ENCODE measurements at regions not wholly inside any gene's neighbourhood (a gene's known extent, or its start where the extent isn't known, plus 50 kb on each side); places are given as distances from the start of the nearest gene placed in this dataset.

DNA sequence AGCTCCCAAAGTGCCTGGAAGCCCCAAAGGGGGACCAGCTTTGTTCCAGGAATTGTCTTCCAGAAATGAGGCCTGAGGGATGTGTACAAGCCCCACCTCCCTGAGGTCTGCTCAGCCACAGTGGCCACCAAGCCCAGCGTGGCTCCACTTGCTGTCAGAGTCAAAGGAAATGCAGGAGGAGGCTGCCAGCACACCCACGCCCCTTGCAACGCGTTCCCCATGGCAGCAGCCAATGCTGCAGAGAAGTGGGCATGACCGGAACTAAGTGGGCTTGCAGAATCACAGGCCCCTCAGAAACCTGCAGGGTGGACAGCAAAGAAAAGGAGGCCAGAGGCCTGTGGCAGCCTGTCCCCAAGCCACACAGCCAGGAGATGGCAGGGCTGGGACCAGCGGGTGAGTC is 320.8 kb downstream of the FOXL1 start:
- Histone ChIP-seq H3K27ac (ENCODE audit: extremely low read depth, low read depth, low read length) (no peak overlapping the region), H3K4me1 (ENCODE audit: control insufficient read depth, insufficient read depth, low read length) (no peaks in the 10 kb centered on the region; the same call in 1 of the 2 replicates), H3K9me3 (ENCODE audit: control insufficient read depth, insufficient read depth, low read depth, low read length) (no peaks in the 10 kb centered on the region), H3K36me3 (ENCODE audit: control insufficient read depth in 2 of 2, insufficient read depth in 1 of 2, low read length in 2 of 2) (no peaks in the 10 kb centered on the region), H3K4me3 (ENCODE audit: low read depth, low read length) (no peak overlapping the region)
- CTCF ChIA-PET: interaction anchor here (2.0 kb wide), 1 partner anchor 164 kb away, joined by 6 read pairs; no protein-coding TSS in a partner anchor
- TF ChIP-seq ZNF302 (tag by site-specific recombination; IDR thresholded peaks at IDR 0.05; ENCODE audit: low read depth): no peak
- no peak for TF ChIP-seq ZNF157 (tag by site-specific recombination; IDR thresholded peaks at IDR 0.05)
- TF ChIP-seq WT1 (tag by site-specific recombination; IDR thresholded peaks at IDR 0.05): no peak
- TF ChIP-seq ZNF214 (tag by site-specific recombination; IDR thresholded peaks at IDR 0.05; ENCODE audit: borderline replicate concordance): no peak
- TF ChIP-seq, protein P1, sequence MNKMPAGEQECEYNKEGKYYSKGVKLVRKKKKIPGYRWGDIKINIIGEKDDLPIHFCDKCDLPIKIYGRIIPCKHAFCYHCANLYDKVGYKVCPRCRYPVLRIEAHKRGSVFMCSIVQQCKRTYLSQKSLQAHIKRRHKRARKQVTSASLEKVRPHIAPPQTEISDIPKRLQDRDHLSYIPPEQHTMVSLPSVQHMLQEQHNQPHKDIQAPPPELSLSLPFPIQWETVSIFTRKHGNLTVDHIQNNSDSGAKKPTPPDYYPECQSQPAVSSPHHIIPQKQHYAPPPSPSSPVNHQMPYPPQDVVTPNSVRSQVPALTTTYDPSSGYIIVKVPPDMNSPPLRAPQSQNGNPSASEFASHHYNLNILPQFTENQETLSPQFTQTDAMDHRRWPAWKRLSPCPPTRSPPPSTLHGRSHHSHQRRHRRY (tag by site-specific recombination; IDR thresholded peaks at IDR 0.05): no peak
- TF ChIP-seq, protein P2, sequence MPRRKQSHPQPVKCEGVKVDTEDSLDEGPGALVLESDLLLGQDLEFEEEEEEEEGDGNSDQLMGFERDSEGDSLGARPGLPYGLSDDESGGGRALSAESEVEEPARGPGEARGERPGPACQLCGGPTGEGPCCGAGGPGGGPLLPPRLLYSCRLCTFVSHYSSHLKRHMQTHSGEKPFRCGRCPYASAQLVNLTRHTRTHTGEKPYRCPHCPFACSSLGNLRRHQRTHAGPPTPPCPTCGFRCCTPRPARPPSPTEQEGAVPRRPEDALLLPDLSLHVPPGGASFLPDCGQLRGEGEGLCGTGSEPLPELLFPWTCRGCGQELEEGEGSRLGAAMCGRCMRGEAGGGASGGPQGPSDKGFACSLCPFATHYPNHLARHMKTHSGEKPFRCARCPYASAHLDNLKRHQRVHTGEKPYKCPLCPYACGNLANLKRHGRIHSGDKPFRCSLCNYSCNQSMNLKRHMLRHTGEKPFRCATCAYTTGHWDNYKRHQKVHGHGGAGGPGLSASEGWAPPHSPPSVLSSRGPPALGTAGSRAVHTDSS (tag by site-specific recombination; IDR thresholded peaks at IDR 0.05): no peak
- no peak for TF ChIP-seq ZBTB6 (tag by site-specific recombination; IDR thresholded peaks at IDR 0.05)
- no peak for TF ChIP-seq ZNF521 (tag by site-specific recombination; IDR thresholded peaks at IDR 0.05)
- no peak for TF ChIP-seq CTCF (tag by site-specific recombination; IDR thresholded peaks at IDR 0.05)
- POLR2A ChIA-PET: no interaction called here

DNA sequence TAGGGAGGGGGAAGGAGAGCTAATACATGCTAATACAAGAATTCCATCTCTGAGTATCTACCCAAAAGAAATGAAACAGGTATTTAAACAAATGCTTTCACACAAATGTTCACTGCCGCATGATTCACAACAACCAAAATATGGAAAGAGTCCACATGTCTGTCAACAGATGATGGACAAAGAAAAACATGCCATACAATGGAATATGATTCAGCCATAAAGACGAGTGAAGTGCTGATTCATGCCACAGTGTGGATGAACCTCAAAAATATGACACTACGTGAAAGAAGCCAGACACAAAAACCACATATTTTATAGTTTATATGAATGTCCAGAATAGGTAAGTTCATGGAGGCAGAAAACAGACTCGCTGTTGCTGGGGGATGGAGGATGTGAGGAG is 321.4 kb downstream of the FOXL1 start:
- H3K4me1 ChIP-seq (ENCODE audit: control insufficient read depth, insufficient read depth, low read length): no peaks in the 10 kb centered on the region; the same call in 1 of the 2 replicates
- H3K4me3 ChIP-seq (ENCODE audit: low read depth, low read length): no peak overlapping the region
- ChIA-PET CTCF (no interaction called here), POLR2A (no interaction called here)
- TF ChIP-seq ZNF791 (tag by site-specific recombination; IDR thresholded peaks at IDR 0.05) (no peak), RBAK (tag by site-specific recombination; IDR thresholded peaks at IDR 0.05) (no peak), ZBTB8A (tag by site-specific recombination; IDR thresholded peaks at IDR 0.05) (no peak)
- TF ChIP-seq, protein P3, sequence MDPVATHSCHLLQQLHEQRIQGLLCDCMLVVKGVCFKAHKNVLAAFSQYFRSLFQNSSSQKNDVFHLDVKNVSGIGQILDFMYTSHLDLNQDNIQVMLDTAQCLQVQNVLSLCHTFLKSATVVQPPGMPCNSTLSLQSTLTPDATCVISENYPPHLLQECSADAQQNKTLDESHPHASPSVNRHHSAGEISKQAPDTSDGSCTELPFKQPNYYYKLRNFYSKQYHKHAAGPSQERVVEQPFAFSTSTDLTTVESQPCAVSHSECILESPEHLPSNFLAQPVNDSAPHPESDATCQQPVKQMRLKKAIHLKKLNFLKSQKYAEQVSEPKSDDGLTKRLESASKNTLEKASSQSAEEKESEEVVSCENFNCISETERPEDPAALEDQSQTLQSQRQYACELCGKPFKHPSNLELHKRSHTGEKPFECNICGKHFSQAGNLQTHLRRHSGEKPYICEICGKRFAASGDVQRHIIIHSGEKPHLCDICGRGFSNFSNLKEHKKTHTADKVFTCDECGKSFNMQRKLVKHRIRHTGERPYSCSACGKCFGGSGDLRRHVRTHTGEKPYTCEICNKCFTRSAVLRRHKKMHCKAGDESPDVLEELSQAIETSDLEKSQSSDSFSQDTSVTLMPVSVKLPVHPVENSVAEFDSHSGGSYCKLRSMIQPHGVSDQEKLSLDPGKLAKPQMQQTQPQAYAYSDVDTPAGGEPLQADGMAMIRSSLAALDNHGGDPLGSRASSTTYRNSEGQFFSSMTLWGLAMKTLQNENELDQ (tag by site-specific recombination; IDR thresholded peaks at IDR 0.05; ENCODE audit: low read depth): no peak
- no peaks in the 10 kb centered on the region for H3K9me3 ChIP-seq (ENCODE audit: control insufficient read depth, insufficient read depth, low read depth, low read length)
- no peaks in the 10 kb centered on the region for H3K36me3 ChIP-seq (ENCODE audit: control insufficient read depth in 2 of 2, insufficient read depth in 1 of 2, low read length in 2 of 2)
- no peak overlapping the region for H3K27ac ChIP-seq (ENCODE audit: extremely low read depth, low read depth, low read length)

GRCh38 chr16:86901483-86901882 is 323.1 kb downstream of the FOXL1 start:
- no peaks in the 10 kb centered on the region for H3K36me3 ChIP-seq (ENCODE audit: control insufficient read depth in 2 of 2, insufficient read depth in 1 of 2, low read length in 2 of 2)
- no peak overlapping the region for H3K4me3 ChIP-seq (ENCODE audit: low read depth, low read length)
- H3K4me1 ChIP-seq (ENCODE audit: control insufficient read depth, insufficient read depth, low read length): no peaks in the 10 kb centered on the region; the same call in 1 of the 2 replicates
- TF ChIP-seq ZNF514 (tag by site-specific recombination; IDR thresholded peaks at IDR 0.05) (no peak), ZNF266 (tag by site-specific recombination; IDR thresholded peaks at IDR 0.05; ENCODE audit: low read depth) (no peak)
- POLR2A ChIA-PET: no interaction called here
- no peak overlapping the region for H3K27ac ChIP-seq (ENCODE audit: extremely low read depth, low read depth, low read length)
- H3K9me3 ChIP-seq (ENCODE audit: control insufficient read depth, insufficient read depth, low read depth, low read length): no peaks in the 10 kb centered on the region
- CTCF ChIA-PET: no interaction called here
